COLO668 (cell line): ENCODE measurements at regions not wholly inside any gene's neighbourhood (a gene's known extent, or its start where the extent isn't known, plus 50 kb on each side); places are given as distances from the start of the nearest gene placed in this dataset.

Source experiments
- DNase-seq: peaks from one replicate; lab custom pipeline; 2025; ENCODE audit not compliant: unreplicated experiment; lab: John Stamatoyannopoulos, UW

GRCh38 chr1:217214551-217214950 is 416.3 kb downstream of the GPATCH2 start:
- no peak for DNase-seq

GRCh38 chr1:217211486-217211885 is 419.4 kb downstream of the GPATCH2 start:
- no peak for DNase-seq

- DNase-seq = no peak
Measured at GRCh38 chr1:217205578-217205977, 425.3 kb downstream of the GPATCH2 start.

- no peak for DNase-seq
Measured at GRCh38 chr1:217196616-217197015, 434.3 kb downstream of the GPATCH2 start.

- DNase-seq = no peak
Measured at GRCh38 chr1:217193151-217193550, 437.7 kb downstream of the GPATCH2 start.

- DNase-seq = no peak
Measured at GRCh38 chr1:217191441-217191840, 439.4 kb downstream of the GPATCH2 start.

- DNase-seq = no peak
Measured at GRCh38 chr1:217190359-217190758, 440.5 kb downstream of the GPATCH2 start.

GRCh38 chr1:217189362-217189761 is 441.5 kb downstream of the GPATCH2 start:
- DNase-seq = no peak

GRCh38 chr1:217188280-217189237 is 442.3 kb downstream of the GPATCH2 start:
- no peak for DNase-seq

DNA sequence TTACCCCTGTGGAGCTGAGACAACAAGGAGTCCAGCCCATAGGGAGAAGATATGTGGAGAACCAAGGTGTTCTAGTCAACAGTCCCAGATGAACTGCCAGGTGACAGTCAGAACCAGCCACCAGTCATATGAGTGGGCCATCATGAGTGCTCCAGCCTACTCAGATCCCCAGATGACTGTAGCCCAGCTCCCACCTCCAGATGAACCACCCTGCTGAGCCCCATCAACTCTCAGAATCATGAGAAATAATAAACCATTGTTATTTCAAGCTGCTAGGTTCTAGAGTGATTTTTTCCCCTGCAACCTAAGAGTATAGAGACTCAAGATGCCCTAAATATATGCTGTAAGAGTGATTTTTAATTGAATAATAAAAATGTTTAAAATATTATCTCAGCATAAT is 444.2 kb downstream of the GPATCH2 start:
- DNase-seq = no peak

DNA sequence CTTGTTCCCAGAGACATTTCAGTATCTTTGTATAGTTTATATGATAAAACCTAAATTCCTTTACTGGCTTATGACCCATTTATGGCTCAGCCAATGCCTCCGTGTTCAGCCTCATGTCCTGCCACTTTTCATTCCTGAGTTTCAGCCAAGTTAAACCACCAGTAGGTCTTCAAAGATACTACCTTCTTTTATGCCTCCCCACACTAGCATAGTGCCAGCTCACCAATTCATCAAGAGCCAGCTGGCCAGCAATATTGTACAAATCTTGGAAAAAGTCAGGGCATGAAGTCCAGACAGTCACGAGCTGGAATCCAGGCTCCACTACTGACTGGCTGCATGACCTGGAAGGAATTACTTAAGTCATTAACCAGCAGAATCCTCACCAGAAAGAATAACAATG is 446.0 kb downstream of the GPATCH2 start:
- no peak for DNase-seq

DNA sequence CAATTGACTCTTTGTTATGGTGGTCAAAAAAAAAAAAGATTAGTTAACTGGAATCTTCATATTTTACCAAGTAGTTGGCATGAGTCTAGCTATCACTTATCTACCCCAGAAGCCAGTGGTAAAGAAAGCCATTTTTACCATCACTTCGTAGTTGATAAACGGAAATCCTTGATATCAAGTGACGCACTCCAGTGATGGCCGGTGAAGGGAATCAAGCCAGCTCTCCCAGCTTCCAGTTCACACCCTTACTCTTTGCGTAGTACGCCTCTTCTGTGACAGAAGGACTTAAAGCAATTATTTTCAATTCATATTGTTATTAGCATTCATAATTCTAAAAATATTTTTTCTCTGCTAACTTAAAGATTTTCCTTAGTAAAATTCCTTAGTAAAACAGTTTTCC is 447.9 kb downstream of the GPATCH2 start:
- DNase-seq = no peak

GRCh38 chr1:217181756-217182155 is 449.1 kb downstream of the GPATCH2 start:
- DNase-seq = no peak

DNA sequence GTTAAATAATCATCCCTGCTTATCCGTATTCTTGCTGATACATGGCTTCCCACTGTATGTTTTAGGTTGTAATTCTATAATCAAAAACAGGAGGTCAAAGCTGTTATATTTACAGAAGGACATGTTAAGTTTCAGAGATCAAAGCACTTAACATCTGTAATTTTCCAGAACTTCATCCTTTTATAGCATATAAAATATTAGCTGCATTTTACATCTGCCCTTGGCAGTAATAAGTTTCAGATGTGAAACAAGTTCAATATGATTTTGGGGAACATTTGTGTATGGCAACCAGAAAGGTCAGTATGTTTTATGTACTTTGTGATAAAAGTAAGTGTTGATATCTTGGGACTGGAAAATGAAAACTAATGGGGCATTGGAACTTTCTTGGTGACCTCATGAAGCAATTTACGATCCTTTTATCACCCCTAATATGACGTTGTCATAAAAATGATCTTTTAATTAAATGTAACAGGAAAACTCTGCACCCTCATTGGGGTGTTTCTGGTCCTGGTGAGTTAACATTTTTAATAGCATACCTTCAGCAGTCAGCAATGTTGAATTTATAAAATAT is 449.6 kb downstream of the GPATCH2 start:
- DNase-seq = no peak

GRCh38 chr1:217180443-217180842 is 450.4 kb downstream of the GPATCH2 start:
- DNase-seq = no peak

DNA sequence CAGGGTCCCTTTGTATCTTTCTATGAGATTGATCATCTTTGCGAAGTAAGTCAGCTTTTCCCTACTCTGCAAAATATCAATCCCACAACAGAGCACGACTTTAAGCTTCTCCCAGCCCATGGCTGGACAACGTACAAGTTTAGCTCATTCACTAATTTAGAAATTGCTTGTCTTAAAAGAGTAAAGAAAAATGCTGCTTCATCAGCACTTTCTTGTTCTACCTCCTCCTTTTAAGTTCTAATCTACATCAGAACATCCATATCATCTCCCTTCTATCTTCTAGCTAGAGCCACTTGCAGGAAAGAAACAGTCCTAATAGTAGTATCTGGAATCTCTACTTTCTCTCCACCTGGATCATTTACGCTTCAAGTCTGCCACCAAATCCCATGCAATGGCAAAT is 441.2 kb upstream of the ESRRG start:
- no peak for DNase-seq

DNA sequence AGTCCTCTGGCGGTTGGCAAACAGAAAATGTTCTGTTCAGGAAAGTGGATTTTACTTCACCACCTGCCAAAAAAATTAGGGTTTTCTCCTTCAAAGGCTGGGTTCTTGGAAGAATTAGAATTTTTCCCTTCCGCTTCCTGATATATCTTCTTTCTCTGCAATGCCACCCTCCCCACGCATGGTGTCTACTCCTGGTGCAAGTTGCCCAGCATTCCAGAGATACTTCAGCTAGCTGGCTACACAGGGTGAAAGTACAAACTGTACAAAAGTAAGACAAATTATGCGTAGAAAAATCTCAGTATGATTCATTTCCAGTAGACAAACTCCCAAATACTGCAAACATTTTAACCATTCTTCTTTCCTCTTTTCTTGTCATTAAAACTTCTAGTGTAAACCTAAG is 430.1 kb upstream of the ESRRG start:
- DNase-seq = no peak

DNA sequence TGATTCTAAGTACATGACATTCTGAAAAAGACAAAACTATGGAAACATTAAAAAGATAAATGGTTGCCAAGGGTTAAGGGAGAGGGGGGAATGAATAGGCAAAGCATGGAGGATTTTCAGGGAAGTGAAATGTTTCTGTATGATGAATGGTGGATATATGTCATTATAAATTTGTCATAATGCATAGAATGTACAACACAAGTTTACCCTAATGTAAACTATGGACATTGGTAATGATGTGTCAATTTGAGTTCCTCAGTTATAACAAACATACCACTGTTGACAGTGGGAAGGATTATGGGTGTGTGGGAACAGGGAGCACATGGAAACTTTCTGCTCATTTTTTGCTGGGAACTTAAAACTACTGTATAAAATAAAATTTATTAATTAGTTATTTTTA is 427.1 kb upstream of the ESRRG start:
- DNase-seq = no peak

DNA sequence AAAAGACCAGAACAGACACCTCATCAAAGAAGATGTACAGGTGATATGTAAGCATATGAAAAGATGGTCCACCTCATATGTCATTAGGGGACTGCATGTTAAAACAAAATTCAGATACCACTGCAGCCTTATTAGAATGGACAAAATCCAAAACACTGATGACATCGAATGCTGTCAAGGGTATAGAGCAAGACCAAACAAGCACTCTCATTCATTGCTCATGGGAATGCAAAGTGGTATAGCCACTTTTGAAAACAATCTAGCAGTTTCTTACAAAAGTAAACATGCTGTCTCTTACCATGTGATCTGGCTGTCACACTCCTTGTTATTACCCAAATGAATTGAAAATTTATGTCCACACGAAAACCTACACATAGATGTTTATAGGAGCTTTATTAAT is 426.6 kb upstream of the ESRRG start:
- DNase-seq = no peak

DNA sequence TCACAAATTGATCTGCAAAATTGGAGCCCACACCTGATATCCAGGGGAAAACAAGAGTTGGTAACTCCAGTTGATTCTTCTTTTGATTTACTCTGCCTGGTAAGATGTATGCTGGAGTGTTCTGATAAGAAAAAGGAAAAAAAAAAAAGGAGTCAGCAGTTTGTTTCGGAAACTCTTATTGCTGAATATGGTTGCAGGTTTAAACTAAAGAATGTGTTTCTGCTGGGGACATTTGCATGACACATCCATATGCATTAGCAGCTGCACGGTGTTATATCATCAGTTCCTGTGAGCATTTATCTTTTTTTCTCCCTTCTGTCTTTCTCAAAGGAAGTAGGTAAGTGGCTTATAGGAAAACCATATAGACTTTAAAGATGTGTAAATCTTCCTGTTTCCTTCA is 418.5 kb upstream of the ESRRG start:
- no peak for DNase-seq

DNA sequence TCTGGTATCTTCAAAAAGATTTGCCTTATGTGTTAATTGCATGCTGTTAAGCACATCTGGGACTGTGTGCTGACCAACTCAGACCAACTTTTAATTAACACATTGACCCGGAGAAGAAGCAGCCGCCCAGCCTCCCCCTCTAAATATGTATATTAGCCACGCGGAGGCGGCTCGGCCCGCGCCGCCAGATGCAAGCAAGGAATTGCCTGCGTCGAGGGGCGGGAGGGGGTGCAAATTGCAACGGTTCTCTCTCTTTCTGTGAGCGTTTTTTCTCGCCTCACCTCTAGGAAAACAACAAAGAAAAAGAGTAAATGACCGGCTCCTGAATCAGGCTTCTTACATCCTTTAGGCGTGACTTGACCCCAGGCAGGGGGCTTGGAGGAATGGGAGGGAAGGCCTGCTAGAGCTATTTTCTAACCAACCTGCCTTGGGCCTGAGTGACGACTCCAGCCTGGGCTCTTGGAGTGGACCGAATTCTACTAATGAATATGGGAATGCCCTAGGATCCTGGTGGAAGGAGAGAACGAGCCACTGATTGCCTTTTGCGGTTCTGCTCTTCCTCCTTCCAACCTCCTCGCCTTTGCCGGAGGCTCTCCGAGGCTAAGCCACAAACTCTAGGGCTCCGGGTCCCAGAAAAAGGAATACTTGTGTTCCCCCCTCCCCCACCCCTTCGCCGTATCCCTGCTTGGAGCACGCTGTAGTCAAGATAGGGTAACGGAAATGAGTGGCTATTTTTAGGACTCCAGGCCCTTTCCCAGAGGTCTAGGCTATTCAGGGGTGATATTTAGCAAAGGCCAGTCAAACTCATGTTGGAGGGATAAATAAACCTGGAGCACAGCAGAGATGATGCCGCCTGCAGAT is 417.0 kb upstream of the ESRRG start:
- no peak for DNase-seq

- DNase-seq = peak; percentile 43
Measured at GRCh38 chr1:217139513-217139912, 416.3 kb upstream of the ESRRG start.
